Breast epithelium (tissue), 3 donors: ENCODE measurements at regions not wholly inside any gene's neighbourhood (a gene's known extent, or its start where the extent isn't known, plus 50 kb on each side); places are given as distances from the start of the nearest gene placed in this dataset.

Source experiments
- CTCF ChIP-seq, 3 donors: fragments of 450-650 bp; IDR thresholded peaks; one replicate each; pipeline ENCODE4 v1.5.1; 2016 to 2017; ENCODE audit warnings: antibody characterized with exemption in 3 of 3, mild to moderate bottlenecking in 3 of 3, moderate library complexity in 3 of 3
- POLR2AphosphoS5 ChIP-seq, 3 donors: sonication (generic); formaldehyde crosslinking; IDR thresholded peaks; one replicate each; pipeline ENCODE4 v1.6.1; 2017; ENCODE audit warnings: antibody characterized with exemption in 3 of 3

GRCh38 chrX:25573631-25574030, 557.9 kb upstream of the ARX start:
- TF ChIP-seq CTCF (IDR thresholded peaks at IDR 0.05): no peak
- no peak for TF ChIP-seq POLR2AphosphoS5 (IDR thresholded peaks at IDR 0.05)
